MCF 10A (cell line): ENCODE measurements at regions not wholly inside any gene's neighbourhood (a gene's known extent, or its start where the extent isn't known, plus 50 kb on each side); places are given as distances from the start of the nearest gene placed in this dataset.
"Not testable (repeated sequence)": the region's sequence is repeated elsewhere in the genome, so short reads cannot be mapped to it uniquely, and the experiment has no call there.

Experiments
- BruUV-seq: library from RNA; stranded (reverse); fragments of 400-500 nt; replicated peaks from 2 replicates; lab custom pipeline; 2021; lab: Mats Ljungman, UMichigan
- CTCF ChIA-PET: fragments of 300-600 bp; sonication (Branson Sonifier 250); formaldehyde crosslinking; extraction: SDS; loops from one replicate; lab custom pipeline; 2021; ENCODE audit warnings: antibody characterized with exemption, inconsistent platforms; lab: Yijun Ruan, JAX
- POLR2A ChIA-PET: fragments of 300-600, 350-650 bp; sonication (Branson Sonifier 250); formaldehyde crosslinking; extraction: SDS; loops from one replicate; lab custom pipeline; 2020; ENCODE audit warnings: antibody characterized with exemption, inconsistent platforms; lab: Yijun Ruan, JAX
- DNase-seq: peaks from one replicate; pipeline ENCODE4 v3.0.0-alpha.2; 2018; ENCODE audit not compliant: unreplicated experiment
- H3K27ac Mint-ChIP-seq: one replicate; pipeline ENCODE4 v1.8.0; 2022; ENCODE audit warnings: mild to moderate bottlenecking, low read depth, mixed read lengths; ENCODE audit not compliant: unreplicated experiment
- H3K27me3 Mint-ChIP-seq: one replicate; pipeline ENCODE4 v1.8.0; 2022; ENCODE audit warnings: mixed read lengths; ENCODE audit not compliant: insufficient read depth, unreplicated experiment
- H3K36me3 Mint-ChIP-seq: one replicate; pipeline ENCODE4 v1.8.0; 2022; ENCODE audit warnings: mild to moderate bottlenecking, moderate library complexity, mixed read lengths; ENCODE audit not compliant: insufficient read depth, unreplicated experiment
- H3K4me1 Mint-ChIP-seq: one replicate; pipeline ENCODE4 v1.8.0; 2022; ENCODE audit warnings: mixed read lengths; ENCODE audit not compliant: insufficient read depth, unreplicated experiment
- H3K4me3 Mint-ChIP-seq: one replicate; pipeline ENCODE4 v1.8.0; 2022; ENCODE audit warnings: mild to moderate bottlenecking, moderate library complexity, mixed read lengths; ENCODE audit not compliant: unreplicated experiment
- H3K9me3 Mint-ChIP-seq: one replicate; pipeline ENCODE4 v1.8.0; 2022; ENCODE audit warnings: mixed read lengths; ENCODE audit not compliant: unreplicated experiment
- CTCF ChIP-seq: fragments of 200-600 bp; IDR thresholded peaks from one replicate; pipeline ENCODE4 v1.8.0; 2022; ENCODE audit warnings: antibody characterized with exemption, mild to moderate bottlenecking; ENCODE audit not compliant: unreplicated experiment
- intact Hi-C: fragments of 100-400 bp; cut with micrococcal nuclease; formaldehyde crosslinking; loops from 2 replicates; pipeline ENCODE4 v1.14.1; 2022

- no peak for TF ChIP-seq CTCF
- no peak for DNase-seq
- intact Hi-C loops: no loop called here
- H3K27me3 Mint-ChIP-seq: peaks cover 5% of the 10 kb centered on the region
- H3K27ac Mint-ChIP-seq: no peak overlapping the region
- no peaks in the 10 kb centered on the region for H3K9me3 Mint-ChIP-seq
- CTCF ChIA-PET: no interaction called here
- POLR2A ChIA-PET: interaction anchor here (1.3 kb wide), 1 partner anchor 9 kb away, joined by 3 read pairs; no protein-coding TSS in a partner anchor
- no peak overlapping the region for H3K4me3 Mint-ChIP-seq
- no TSS peak for BruUV-seq
- no peaks in the 10 kb centered on the region for H3K36me3 Mint-ChIP-seq
- no peaks in the 10 kb centered on the region for H3K4me1 Mint-ChIP-seq
These were observed 98.1 kb downstream of the TPRA1 start for GRCh38 chr3:127492426-127492825.

- CTCF ChIA-PET: no interaction called here
These were observed 98.6 kb downstream of the TPRA1 start for GRCh38 chr3:127491909-127492308.

GRCh38 chr3:127491323-127491722 is 99.2 kb downstream of the TPRA1 start:
- Mint-ChIP-seq H3K27ac (no peak overlapping the region), H3K4me1 (no peaks in the 10 kb centered on the region), H3K36me3 (no peaks in the 10 kb centered on the region), H3K9me3 (no peaks in the 10 kb centered on the region), H3K4me3 (no peak overlapping the region), H3K27me3 (no peaks in the 10 kb centered on the region)
- ChIA-PET CTCF (no interaction called here), POLR2A (no interaction called here)
- DNase-seq: no peak
- BruUV-seq: no TSS peak
- no peak for TF ChIP-seq CTCF
- intact Hi-C loops: no loop called here

More at GRCh38 chr3:127491909-127492308, 98.6 kb downstream of the TPRA1 start:
- no TSS peak for BruUV-seq
- intact Hi-C loops: no loop called here
- DNase-seq: no peak
- no peak overlapping the region for H3K27ac Mint-ChIP-seq
- no peaks in the 10 kb centered on the region for H3K36me3 Mint-ChIP-seq
- POLR2A ChIA-PET: no interaction called here
- TF ChIP-seq CTCF: no peak
- no peaks in the 10 kb centered on the region for H3K9me3 Mint-ChIP-seq
- no peaks in the 10 kb centered on the region for H3K27me3 Mint-ChIP-seq
- H3K4me3 Mint-ChIP-seq: no peak overlapping the region
- H3K4me1 Mint-ChIP-seq: no peaks in the 10 kb centered on the region

- CTCF ChIA-PET, H3K4me1 Mint-ChIP-seq, H3K4me3 Mint-ChIP-seq, H3K27ac Mint-ChIP-seq, DNase-seq, H3K9me3 Mint-ChIP-seq, intact Hi-C loops, H3K27me3 Mint-ChIP-seq, H3K36me3 Mint-ChIP-seq, BruUV-seq, POLR2A ChIA-PET: not testable (repeated sequence)
These were observed 99.6 kb downstream of the TPRA1 start for GRCh38 chr3:127491024-127491305.
